ENCODE measurements at regions not wholly inside any gene's neighbourhood (a gene's known extent, or its start where the extent isn't known, plus 50 kb on each side); places are given as distances from the start of the nearest gene placed in this dataset.
"Not testable (repeated sequence)": the region's sequence is repeated elsewhere in the genome, so short reads cannot be mapped to it uniquely, and the experiment has no call there.

GRCh38 chr13:58906329-58907007 lies 1257.3 kb downstream of the DIAPH3 start:
- no peak for DNase-seq (ENCODE audit: low read depth, low spot score)
- H3K4me3 ChIP-seq (ENCODE audit: low read length), result no peak overlapping the region

DNA sequence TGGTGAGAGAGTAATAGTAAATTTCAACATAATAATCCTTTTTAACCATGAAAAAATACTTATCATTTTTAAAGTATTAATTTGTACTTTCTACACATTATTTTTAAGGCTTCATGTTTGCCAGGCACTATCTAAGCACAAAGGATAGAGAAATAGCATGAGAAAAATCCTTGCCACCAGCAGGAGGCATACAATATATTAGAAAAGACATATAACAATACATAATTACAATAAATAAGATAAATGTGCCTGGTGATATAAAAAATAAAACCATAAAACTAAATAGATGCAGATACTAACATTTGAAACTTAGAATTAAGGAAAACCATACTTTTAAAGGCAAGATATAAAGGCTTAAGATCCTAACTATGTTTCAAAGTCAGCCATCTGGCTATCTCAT lies 1256.4 kb downstream of the DIAPH3 start:
- no peak overlapping the region for H3K4me3 ChIP-seq (ENCODE audit: low read length)
- DNase-seq (ENCODE audit: low read depth, low spot score), result no peak

DNA sequence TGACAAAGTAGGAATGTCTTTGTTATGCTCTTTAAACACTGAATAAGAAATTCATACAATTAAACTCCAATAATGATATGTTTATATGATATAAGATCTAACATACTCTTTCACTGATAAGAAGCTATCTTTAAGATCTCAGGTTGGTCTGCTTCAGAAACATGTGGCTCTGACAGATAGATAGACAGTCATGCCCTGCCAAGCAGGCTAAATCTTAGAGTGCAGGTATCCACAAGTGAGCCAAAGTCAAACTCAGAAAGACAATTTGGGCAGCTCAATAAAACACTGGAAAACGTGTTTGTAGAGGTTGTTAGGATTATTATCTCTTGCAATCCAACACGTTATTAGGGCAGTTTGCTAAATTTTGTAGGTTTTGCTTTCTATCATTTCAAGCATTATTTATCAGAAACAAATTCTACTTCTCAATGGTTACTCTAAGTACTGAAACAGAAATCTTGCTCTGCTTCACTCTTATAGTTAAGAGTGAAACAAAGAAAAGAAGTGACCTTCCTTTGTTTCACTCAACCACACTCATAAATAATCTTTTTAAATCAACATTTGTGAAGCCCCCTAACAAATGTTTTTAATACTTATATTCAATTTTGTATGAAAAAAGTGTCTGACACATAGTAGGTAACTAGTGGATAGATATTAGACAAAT lies 1255.6 kb downstream of the DIAPH3 start:
- DNase-seq (ENCODE audit: low read depth, low spot score), result no peak
- H3K4me3 ChIP-seq (ENCODE audit: low read length), result no peak overlapping the region

DNA sequence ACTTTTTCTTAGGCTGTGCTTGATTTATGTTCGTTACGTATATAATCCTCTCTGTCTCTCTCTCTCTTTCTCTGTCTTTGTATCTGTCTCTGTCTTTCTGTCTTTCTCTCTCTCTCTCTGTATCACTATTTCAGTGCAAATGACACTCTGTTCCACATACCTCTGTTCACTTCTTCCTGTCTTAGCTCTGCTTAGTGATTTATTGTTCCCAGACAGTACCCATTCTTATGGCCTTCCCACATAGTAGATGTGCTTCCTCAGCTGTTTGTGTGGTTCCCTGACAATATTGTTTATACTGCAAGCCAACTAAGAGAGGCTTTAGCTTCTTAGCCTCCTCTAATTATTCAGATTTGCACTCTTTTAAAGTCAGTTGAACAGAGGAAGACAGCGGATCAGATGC lies 1244.2 kb downstream of the DIAPH3 start:
- DNase-seq (ENCODE audit: low read depth, low spot score), result no peak

GRCh38 chr13:58921129-58921528 lies 1242.6 kb downstream of the DIAPH3 start:
- DNase-seq (ENCODE audit: low read depth, low spot score), result no peak
- H3K4me3 ChIP-seq (ENCODE audit: low read length), result no peak overlapping the region

More for the DNA sequence above, 1244.2 kb downstream of the DIAPH3 start:
- H3K4me3 ChIP-seq (ENCODE audit: low read length), result no peak overlapping the region

GRCh38 chr13:58926858-58927257 lies 1236.9 kb downstream of the DIAPH3 start:
- H3K4me3 ChIP-seq (ENCODE audit: low read length), result no peak overlapping the region
- peak; percentile 88 for DNase-seq (ENCODE audit: low read depth, low spot score)

DNA sequence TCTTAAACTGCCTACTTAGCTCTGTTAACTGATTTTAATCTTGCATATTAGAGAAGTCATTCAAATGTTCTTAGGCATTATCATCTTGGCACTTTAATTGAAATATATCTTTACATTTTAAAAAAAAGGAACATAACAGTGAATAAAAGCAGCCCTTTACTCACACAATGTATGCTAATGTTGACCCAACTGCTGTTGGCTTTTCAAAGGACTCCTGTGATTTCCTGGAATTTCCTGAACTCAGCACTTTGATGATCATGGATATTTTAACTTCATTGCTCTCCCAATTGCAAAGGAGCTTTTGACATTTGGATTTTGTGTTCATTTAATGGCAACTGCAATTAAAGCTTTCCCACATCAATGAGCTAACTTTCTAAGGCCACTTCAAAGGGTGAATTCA lies 1230.3 kb downstream of the DIAPH3 start:
- H3K4me3 ChIP-seq (ENCODE audit: low read length), result no peak overlapping the region
- DNase-seq (ENCODE audit: low read depth, low spot score), result no peak

- no peak for DNase-seq (ENCODE audit: low read depth, low spot score)
Measured at GRCh38 chr13:58935689-58936088, 1228.0 kb downstream of the DIAPH3 start.

DNA sequence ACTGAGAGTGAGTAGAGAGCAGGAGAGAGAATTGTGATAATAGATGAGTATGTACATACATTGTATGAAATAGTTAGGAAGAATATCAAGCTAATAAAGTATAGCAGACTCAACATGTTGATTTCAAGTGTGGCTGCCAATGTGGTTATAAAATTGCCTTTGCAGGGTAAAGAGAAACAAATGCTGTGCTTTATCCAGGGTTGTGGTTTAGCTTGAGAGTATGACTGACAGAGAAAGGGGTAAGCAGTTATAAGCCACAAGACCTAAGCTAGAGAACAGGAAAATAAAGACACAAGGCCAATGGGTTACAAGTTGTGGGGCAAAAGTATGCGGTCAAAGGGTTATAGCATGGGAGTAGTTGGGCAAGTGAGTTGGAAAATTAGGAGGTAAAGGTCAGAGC lies 1217.5 kb downstream of the DIAPH3 start:
- H3K4me3 ChIP-seq (ENCODE audit: low read length), result no peak overlapping the region
- DNase-seq (ENCODE audit: low read depth, low spot score), result peak; percentile 7

More at GRCh38 chr13:58935689-58936088, 1228.0 kb downstream of the DIAPH3 start:
- H3K4me3 ChIP-seq (ENCODE audit: low read length), result no peak overlapping the region

- DNase-seq (ENCODE audit: low read depth, low spot score), result no peak
- no peak overlapping the region for H3K4me3 ChIP-seq (ENCODE audit: low read length)
Measured at GRCh38 chr13:58949646-58950045, 1214.1 kb downstream of the DIAPH3 start.

- H3K4me3 ChIP-seq (ENCODE audit: low read length), result no peak overlapping the region
- no peak for DNase-seq (ENCODE audit: low read depth, low spot score)
Measured at GRCh38 chr13:58950911-58951310, 1212.8 kb downstream of the DIAPH3 start.

GRCh38 chr13:58953638-58954037 lies 1210.1 kb downstream of the DIAPH3 start:
- peak; percentile 11 for DNase-seq (ENCODE audit: low read depth, low spot score)

GRCh38 chr13:58955546-58956385 lies 1208.0 kb downstream of the DIAPH3 start:
- no peak overlapping the region for H3K4me3 ChIP-seq (ENCODE audit: low read length)
- no peak for DNase-seq (ENCODE audit: low read depth, low spot score)

More at GRCh38 chr13:58953638-58954037, 1210.1 kb downstream of the DIAPH3 start:
- H3K4me3 ChIP-seq (ENCODE audit: low read length), result no peak overlapping the region

DNA sequence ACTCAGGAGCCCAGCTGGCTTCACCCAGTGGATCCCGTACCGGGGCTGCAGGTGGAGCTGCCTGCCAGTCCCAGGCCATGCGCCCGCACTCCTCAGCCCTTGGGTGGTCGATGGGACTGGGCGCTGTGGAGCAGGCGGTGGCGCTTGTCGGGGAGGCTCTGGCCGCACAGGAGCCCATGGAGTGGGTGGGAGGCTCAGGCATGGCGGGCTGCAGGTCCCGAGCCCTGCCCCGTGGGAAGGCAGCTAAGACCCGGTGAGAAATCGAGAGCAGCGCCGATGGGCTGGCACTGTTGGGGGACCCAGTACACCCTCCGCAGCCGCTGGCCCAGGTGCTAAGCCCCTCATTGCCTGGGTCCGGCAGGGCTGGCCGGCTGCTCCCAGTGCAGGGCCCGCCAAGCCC lies 1205.6 kb downstream of the DIAPH3 start:
- DNase-seq (ENCODE audit: low read depth, low spot score); H3K4me3 ChIP-seq (ENCODE audit: low read length): not testable (repeated sequence)

- DNase-seq (ENCODE audit: low read depth, low spot score), result peak; percentile 5
- no peak overlapping the region for H3K4me3 ChIP-seq (ENCODE audit: low read length)
Measured at GRCh38 chr13:58960888-58961287, 1202.8 kb downstream of the DIAPH3 start.

DNA sequence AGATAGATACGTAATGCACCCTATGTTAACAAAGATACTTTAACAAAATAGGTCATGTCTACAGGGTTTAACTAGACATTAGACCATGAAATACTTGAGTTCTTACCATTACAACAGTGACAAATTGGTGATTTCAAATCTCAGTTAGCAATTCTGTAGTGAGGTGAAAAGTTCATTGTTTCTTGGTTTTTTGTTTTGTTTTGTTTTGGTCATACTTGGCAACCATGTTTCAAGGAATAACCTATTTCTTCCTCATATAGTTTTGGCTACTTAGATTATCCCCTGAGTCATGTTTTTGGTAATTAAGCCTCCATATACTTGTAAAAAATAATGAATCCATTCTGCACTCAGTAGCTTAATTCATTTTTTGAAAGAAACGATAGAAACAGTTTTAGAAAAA lies 1200.4 kb downstream of the DIAPH3 start:
- H3K4me3 ChIP-seq (ENCODE audit: low read length), result no peak overlapping the region
- no peak for DNase-seq (ENCODE audit: low read depth, low spot score)

DNA sequence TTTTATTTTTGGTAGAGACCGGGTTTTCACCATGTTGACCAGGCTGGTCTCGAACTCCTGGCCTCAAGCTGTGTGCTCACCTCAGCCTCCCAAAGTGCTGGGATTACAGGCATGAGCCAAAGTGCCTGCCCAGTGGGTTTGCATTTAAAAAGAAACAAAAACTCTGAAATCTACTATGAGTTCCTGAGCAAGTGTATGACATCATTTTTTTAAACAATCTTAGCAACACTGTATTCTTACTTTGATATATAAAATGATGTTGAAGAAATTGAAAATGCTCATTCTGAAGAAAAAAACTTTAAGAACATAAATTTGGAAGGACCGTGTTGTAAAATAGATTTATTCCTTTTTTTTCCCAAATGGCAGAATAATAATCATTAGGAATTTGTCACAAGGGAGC lies 1199.7 kb downstream of the DIAPH3 start:
- no peak overlapping the region for H3K4me3 ChIP-seq (ENCODE audit: low read length)
- DNase-seq (ENCODE audit: low read depth, low spot score), result no peak

- no peak overlapping the region for H3K4me3 ChIP-seq (ENCODE audit: low read length)
- no peak for DNase-seq (ENCODE audit: low read depth, low spot score)
Measured at GRCh38 chr13:58977085-58977484, 1186.6 kb downstream of the DIAPH3 start.

GRCh38 chr13:58978331-58978730 lies 1185.4 kb downstream of the DIAPH3 start:
- no peak for DNase-seq (ENCODE audit: low read depth, low spot score)
- H3K4me3 ChIP-seq (ENCODE audit: low read length), result no peak overlapping the region

DNA sequence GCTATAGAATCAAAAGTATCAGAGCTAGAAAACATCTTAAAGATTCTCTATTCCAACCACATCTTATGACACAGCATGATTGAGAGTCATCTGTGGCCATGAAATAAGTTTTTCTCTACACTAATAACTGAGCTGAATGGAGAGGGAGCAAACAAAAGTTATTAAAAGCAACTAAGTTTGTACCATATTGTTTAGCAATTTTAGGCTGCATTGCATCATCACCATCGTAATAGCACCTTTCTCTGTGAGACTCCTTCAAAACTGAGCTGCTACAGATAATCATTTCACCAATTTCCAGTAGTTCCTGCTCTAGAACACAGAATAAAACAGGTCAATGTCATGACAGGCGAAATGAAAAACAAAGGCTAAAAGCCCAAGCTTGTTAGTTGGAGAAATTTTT lies 1183.9 kb downstream of the DIAPH3 start:
- no peak overlapping the region for H3K4me3 ChIP-seq (ENCODE audit: low read length)
- no peak for DNase-seq (ENCODE audit: low read depth, low spot score)
